Testis (tissue), 2 donors: ENCODE measurements at regions not wholly inside any gene's neighbourhood (a gene's known extent, or its start where the extent isn't known, plus 50 kb on each side); places are given as distances from the start of the nearest gene placed in this dataset.

ENCODE experiments used
- DNase-seq: peaks from one replicate; pipeline ENCODE4 v3.0.0-alpha.2; 2019
- H3K27ac ChIP-seq, 2 donors: fragments of 200-600 bp; sonication (generic); one replicate each; pipeline ENCODE4 v1.5.1; 2019
- H3K27me3 ChIP-seq: fragments of 200-600 bp; sonication (generic); one replicate; pipeline ENCODE4 v1.5.1; 2019
- H3K36me3 ChIP-seq: fragments of 200-600 bp; sonication (generic); one replicate; pipeline ENCODE4 v1.5.1; 2017; ENCODE audit warnings: low read depth; ENCODE audit errors: missing control alignments
- H3K4me1 ChIP-seq: fragments of 200-600 bp; sonication (generic); one replicate; pipeline ENCODE4 v1.5.1; 2019
- H3K4me3 ChIP-seq, 2 donors: fragments of 200-600 bp; sonication (generic); one replicate each; pipeline ENCODE4 v1.5.1; 2017 to 2019
- H3K9me3 ChIP-seq: fragments of 200-600 bp; sonication (generic); one replicate; pipeline ENCODE4 v1.5.1; 2017
- POLR2A ChIP-seq: fragments of 450-650 bp; IDR thresholded peaks from one replicate; pipeline ENCODE4 v1.6.1; 2017; ENCODE audit warnings: antibody characterized with exemption, mild to moderate bottlenecking, moderate library complexity
- WGBS, 2 donors: methylation state at CpG; one replicate each; pipeline ENCODE4 v1.1.5; 2018; 5-methylcytosine and 5-hydroxymethylcytosine counted together
- intact Hi-C: fragments of 100-400 bp; cut with DNase I; formaldehyde crosslinking; loops from one replicate; pipeline ENCODE4 v1.15.1; 2023; ENCODE audit warnings: low total_unique reads
- TF ChIP-seq, protein P1 (sequence below), 3 experiments: fragments of 450-650 bp in 2 of 3; fragments of 200-600 bp in 1 of 3; sonication (generic) in 1 of 3; IDR thresholded peaks; one replicate each; pipeline ENCODE4 v1.5.1; 2016 to 2019; ENCODE audit warnings: antibody characterized with exemption in 3 of 3, mild to moderate bottlenecking in 2 of 3, moderate library complexity in 1 of 3

DNA sequence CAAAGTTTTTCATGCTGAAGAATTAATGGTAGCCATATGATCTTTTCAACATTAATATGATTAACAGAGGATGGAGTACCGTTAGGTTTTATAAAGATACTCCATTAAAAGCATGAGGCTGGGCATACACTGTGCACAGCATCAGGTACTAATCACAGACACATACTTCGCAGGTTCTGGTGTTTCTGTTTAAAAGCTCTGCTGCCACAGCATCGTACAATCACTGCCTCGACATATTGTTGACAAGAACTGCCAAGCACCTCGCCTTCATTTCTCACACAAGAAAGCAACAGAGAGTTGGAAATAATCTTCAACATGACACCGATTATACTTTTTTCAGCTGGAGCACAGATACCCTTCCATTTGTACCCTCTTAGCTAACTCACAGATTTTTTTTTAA, 753.4 kb upstream of the FAM241A start:
- H3K4me1 ChIP-seq = no peaks in the 10 kb centered on the region
- 79 to 87% methylated on average over 6 of the region's 6 CpGs for WGBS, 2 donors
- no peaks in the 10 kb centered on the region for H3K9me3 ChIP-seq
- no peaks in the 10 kb centered on the region for H3K27me3 ChIP-seq
- no peaks in the 10 kb centered on the region for H3K36me3 ChIP-seq
- no peak overlapping the region for H3K27ac ChIP-seq
- TF ChIP-seq POLR2A = no peak
- TF ChIP-seq, protein P1, sequence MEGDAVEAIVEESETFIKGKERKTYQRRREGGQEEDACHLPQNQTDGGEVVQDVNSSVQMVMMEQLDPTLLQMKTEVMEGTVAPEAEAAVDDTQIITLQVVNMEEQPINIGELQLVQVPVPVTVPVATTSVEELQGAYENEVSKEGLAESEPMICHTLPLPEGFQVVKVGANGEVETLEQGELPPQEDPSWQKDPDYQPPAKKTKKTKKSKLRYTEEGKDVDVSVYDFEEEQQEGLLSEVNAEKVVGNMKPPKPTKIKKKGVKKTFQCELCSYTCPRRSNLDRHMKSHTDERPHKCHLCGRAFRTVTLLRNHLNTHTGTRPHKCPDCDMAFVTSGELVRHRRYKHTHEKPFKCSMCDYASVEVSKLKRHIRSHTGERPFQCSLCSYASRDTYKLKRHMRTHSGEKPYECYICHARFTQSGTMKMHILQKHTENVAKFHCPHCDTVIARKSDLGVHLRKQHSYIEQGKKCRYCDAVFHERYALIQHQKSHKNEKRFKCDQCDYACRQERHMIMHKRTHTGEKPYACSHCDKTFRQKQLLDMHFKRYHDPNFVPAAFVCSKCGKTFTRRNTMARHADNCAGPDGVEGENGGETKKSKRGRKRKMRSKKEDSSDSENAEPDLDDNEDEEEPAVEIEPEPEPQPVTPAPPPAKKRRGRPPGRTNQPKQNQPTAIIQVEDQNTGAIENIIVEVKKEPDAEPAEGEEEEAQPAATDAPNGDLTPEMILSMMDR (IDR thresholded peaks at IDR 0.05) = no peak
- intact Hi-C loops = no loop called here
- H3K4me3 ChIP-seq = no peak overlapping the region
- DNase-seq = no peak

DNA sequence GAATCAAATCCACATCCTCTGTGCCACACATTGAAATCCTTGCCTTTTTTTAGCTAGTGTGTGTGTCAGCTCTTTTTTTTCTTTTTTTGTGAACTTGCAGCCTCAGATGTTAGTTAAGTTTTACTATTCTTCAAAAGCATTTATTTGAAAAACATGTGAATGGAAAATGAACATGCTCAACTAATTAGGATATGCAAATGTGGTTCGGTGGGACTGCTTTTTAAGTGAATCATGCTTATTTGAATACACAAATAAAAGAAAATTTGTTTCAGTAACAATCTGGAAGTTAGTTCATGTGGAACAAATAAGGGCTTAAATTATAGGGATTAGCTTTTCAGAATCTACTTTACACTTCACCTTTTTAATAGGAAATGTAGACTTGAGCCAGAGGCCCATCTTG, 751.5 kb upstream of the FAM241A start:
- no peak for DNase-seq
- no peak overlapping the region for H3K27ac ChIP-seq
- whole genome bisulfite sequencing, 2 donors = 66 to 72% methylated on average over 1 of the region's 1 CpG

DNA sequence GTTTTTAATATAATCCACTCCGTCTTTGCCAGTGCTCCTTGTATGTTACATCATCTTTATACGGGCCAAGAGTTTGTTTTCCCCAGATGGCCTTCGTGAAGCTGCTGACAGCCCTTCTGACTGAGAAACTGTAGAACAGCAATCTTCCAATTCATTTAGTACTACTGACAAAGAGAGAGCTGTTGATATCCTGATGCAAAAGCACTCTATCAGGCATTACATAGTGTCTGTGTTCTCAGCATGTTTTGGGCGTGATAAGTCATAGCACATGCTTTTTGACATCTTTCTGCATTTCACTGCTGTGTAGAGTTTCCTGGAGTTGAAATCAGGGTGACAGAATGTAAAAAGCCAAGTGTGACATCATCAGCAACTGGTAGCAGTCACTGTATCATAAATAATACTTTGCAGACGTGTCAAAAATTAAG, 746.3 kb upstream of the FAM241A start:
- DNase-seq = no peak
- 31 to 50% methylated on average over 5 of the region's 5 CpGs for whole genome bisulfite sequencing, 2 donors
- H3K9me3 ChIP-seq = no peaks in the 10 kb centered on the region
- no peak overlapping the region for H3K27ac ChIP-seq
- H3K4me3 ChIP-seq = no peak overlapping the region
- H3K36me3 ChIP-seq = no peaks in the 10 kb centered on the region
- H3K4me1 ChIP-seq = peaks cover 3% of the 10 kb centered on the region
- no peaks in the 10 kb centered on the region for H3K27me3 ChIP-seq
- intact Hi-C loops = no loop called here
- TF ChIP-seq POLR2A = no peak
- TF ChIP-seq, protein P1 (IDR thresholded peaks at IDR 0.05) = no peak

More for the DNA sequence above, 751.5 kb upstream of the FAM241A start:
- H3K4me1 ChIP-seq = no peaks in the 10 kb centered on the region
- no peaks in the 10 kb centered on the region for H3K27me3 ChIP-seq
- H3K9me3 ChIP-seq = no peaks in the 10 kb centered on the region
- intact Hi-C loops = no loop called here
- H3K4me3 ChIP-seq = no peak overlapping the region
- no peaks in the 10 kb centered on the region for H3K36me3 ChIP-seq
- TF ChIP-seq, protein P1 (IDR thresholded peaks at IDR 0.05) = no peak
- TF ChIP-seq POLR2A = no peak

DNA sequence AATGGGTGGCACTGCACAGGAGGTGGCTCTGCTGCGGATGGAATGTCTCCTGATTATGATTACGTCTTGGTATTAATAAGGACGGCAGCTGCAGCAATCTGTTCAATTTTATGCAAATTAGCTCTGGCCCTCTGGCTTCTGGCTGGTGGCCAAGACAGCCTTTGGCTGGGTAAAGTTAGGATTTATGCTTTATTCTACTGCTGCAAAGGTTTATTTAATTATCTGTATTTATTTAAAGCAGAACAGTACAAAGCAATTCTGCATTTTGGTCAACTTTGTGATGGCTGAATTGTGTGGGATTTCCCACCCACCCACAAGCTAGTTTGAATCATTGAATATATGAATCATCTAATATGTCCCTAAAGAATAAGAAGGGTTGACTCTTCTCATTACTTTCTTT, 745.6 kb upstream of the FAM241A start:
- Histone ChIP-seq H3K27ac (no peak overlapping the region), H3K36me3 (no peaks in the 10 kb centered on the region), H3K4me1 (peaks cover 3% of the 10 kb centered on the region), H3K9me3 (no peaks in the 10 kb centered on the region), H3K27me3 (no peaks in the 10 kb centered on the region), H3K4me3 (no peak overlapping the region)
- 27 to 48% methylated on average over 3 of the region's 3 CpGs for WGBS, 2 donors
- TF ChIP-seq, protein P1 (IDR thresholded peaks at IDR 0.05) = no peak
- TF ChIP-seq POLR2A = no peak
- intact Hi-C loops = no loop called here
- no peak for DNase-seq

DNA sequence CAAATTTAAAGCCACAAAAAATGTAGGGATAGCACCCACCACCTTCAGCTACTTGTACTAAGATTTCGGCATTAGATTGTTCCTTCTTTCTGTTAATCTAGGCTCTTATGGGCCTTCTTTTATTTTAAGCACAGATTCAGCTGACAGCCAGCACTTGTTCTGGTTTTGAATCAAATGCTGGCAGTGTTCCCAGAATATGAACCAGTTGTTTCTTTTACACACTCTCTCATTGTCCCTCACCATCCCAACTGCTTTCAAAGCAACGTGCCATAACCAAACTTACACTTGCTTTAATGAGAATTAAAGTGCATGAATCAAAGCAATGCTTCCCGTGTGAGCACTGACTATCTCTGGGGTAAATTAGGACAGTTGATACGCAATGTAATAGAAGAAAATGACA, 744.5 kb upstream of the FAM241A start:
- no peak overlapping the region for H3K27ac ChIP-seq
- TF ChIP-seq POLR2A = no peak
- TF ChIP-seq, protein P1 (IDR thresholded peaks at IDR 0.05) = no peak
- H3K27me3 ChIP-seq = no peaks in the 10 kb centered on the region
- peak; percentile 49 for DNase-seq
- intact Hi-C loops = no loop called here
- H3K36me3 ChIP-seq = no peaks in the 10 kb centered on the region
- 37 to 43% methylated on average over 4 of the region's 4 CpGs for WGBS, 2 donors
- H3K9me3 ChIP-seq = no peaks in the 10 kb centered on the region
- peaks cover 3% of the 10 kb centered on the region for H3K4me1 ChIP-seq
- H3K4me3 ChIP-seq = no peak overlapping the region
